ENCODE measurements at regions not wholly inside any gene's neighbourhood (a gene's known extent, or its start where the extent isn't known, plus 50 kb on each side); places are given as distances from the start of the nearest gene placed in this dataset.
A peak's percentile ranks its signal among the peaks of the same experiment; 100 is the strongest.

DNA sequence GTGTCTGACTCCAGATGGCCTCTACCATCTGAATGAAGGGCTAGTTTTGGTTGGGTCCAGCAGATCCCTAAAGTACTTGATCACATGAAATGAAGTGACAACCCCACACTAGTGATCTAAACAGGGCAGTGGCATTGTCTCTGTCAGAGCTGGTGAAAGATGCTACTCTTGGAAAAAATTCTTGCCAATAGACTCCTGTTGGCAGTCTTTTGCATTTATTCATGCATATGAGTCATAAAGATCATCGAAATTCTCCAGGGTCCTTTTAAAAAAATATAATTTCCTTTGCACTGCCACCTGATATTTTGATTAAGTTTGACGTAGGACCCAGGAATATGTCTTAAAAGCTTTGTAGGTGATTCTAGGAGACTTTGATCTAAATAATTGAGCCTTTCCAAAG lies 135.1 kb upstream of the ELL2 start:
- Histone ChIP-seq H3F3A (replicated peaks; ENCODE audit: insufficient read depth) (peaks cover 25% of the 10 kb centered on the region), H3K9ac (no peak overlapping the region), H3K36me3 (replicated peaks in 1 of 2; ENCODE audit: control insufficient read depth in 1 of 2, insufficient read depth in 2 of 2, low read length in 1 of 2) (no peaks in the 10 kb centered on the region), H3K4me2 (no peak overlapping the region), H3K4me1 (ENCODE audit: control insufficient read depth in 1 of 2, insufficient read depth in 2 of 2, low read depth in 1 of 2, low read length in 1 of 2) (peaks cover 0 to 21% of the 10 kb centered on the region in 2 experiments; a peak in 2 of 4 replicates), H4K20me1 (ENCODE audit: insufficient read depth) (no peaks in the 10 kb centered on the region), H3K27ac (ENCODE audit: low read depth in 2 of 2, low read length in 1 of 2) (peak overlapping the region in 1 of 2 experiments; percentile 44; a peak in 2 of 4 replicates), H3K79me2 (ENCODE audit: insufficient read depth) (no peaks in the 10 kb centered on the region), H3K4me3 (ENCODE audit: low read depth in 2 of 2, low read length in 1 of 2) (no peak overlapping the region), H2AFZ (ENCODE audit: low read depth) (no peak overlapping the region), H3K9me3 (no peaks in the 10 kb centered on the region), H3K9me2 (no peaks in the 10 kb centered on the region), H3K27me3 (ENCODE audit: insufficient read depth) (no peaks in the 10 kb centered on the region)
- POLR2A ChIA-PET: no interaction called here
- TF ChIP-seq, protein P1, sequence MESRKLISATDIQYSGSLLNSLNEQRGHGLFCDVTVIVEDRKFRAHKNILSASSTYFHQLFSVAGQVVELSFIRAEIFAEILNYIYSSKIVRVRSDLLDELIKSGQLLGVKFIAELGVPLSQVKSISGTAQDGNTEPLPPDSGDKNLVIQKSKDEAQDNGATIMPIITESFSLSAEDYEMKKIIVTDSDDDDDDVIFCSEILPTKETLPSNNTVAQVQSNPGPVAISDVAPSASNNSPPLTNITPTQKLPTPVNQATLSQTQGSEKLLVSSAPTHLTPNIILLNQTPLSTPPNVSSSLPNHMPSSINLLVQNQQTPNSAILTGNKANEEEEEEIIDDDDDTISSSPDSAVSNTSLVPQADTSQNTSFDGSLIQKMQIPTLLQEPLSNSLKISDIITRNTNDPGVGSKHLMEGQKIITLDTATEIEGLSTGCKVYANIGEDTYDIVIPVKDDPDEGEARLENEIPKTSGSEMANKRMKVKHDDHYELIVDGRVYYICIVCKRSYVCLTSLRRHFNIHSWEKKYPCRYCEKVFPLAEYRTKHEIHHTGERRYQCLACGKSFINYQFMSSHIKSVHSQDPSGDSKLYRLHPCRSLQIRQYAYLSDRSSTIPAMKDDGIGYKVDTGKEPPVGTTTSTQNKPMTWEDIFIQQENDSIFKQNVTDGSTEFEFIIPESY (IDR thresholded peaks at IDR 0.05; ENCODE audit: borderline replicate concordance, low read depth): no peak
- TF ChIP-seq GATA2 (CRISPR knock-in tag; IDR thresholded peaks at IDR 0.05) (no peak), EZH2phosphoT487 (IDR thresholded peaks at IDR 0.05; ENCODE audit: borderline replicate concordance, low read depth) (no peak), EP300 (IDR thresholded peaks at IDR 0.05; ENCODE audit: borderline replicate concordance in 1 of 2, low read depth in 1 of 2, low read length in 1 of 2) (peak in 1 of 2 experiments; percentile 38; a peak in 1 of 4 replicates), POLR2AphosphoS5 (IDR thresholded peaks at IDR 0.05; ENCODE audit: low read depth, low read length) (no peak), TCF12 (IDR thresholded peaks at IDR 0.05) (peak; percentile 60), TEAD4 (IDR thresholded peaks at IDR 0.05; ENCODE audit: borderline replicate concordance, insufficient read depth) (no peak), NRF1 (IDR thresholded peaks at IDR 0.05; ENCODE audit: low read depth, low read length) (no peak), JUND (IDR thresholded peaks at IDR 0.05) (peak; percentile 58), YY1 (IDR thresholded peaks at IDR 0.05; ENCODE audit: low read depth) (no peak), NFIC (IDR thresholded peaks at IDR 0.05; ENCODE audit: borderline replicate concordance) (peak; percentile 38; the same call in 1 of the 2 replicates), TAF1 (IDR thresholded peaks at IDR 0.05; ENCODE audit: borderline replicate concordance, low read depth, low read length) (no peak), FOSL2 (IDR thresholded peaks at IDR 0.05; ENCODE audit: borderline replicate concordance, low read depth) (peak; percentile 68; the same call in 1 of the 2 replicates), ELF1 (IDR thresholded peaks at IDR 0.05) (no peak), MEF2A (IDR thresholded peaks at IDR 0.05; ENCODE audit: borderline replicate concordance, low read depth) (no peak), CHD2 (IDR thresholded peaks at IDR 0.05; ENCODE audit: low read length, partially characterized antibody) (no peak)
- TF ChIP-seq, protein P2, sequence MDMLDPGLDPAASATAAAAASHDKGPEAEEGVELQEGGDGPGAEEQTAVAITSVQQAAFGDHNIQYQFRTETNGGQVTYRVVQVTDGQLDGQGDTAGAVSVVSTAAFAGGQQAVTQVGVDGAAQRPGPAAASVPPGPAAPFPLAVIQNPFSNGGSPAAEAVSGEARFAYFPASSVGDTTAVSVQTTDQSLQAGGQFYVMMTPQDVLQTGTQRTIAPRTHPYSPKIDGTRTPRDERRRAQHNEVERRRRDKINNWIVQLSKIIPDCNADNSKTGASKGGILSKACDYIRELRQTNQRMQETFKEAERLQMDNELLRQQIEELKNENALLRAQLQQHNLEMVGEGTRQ (IDR thresholded peaks at IDR 0.05; ENCODE audit: borderline replicate concordance, low read depth, low read length): no peak
- TF ChIP-seq, protein P3, sequence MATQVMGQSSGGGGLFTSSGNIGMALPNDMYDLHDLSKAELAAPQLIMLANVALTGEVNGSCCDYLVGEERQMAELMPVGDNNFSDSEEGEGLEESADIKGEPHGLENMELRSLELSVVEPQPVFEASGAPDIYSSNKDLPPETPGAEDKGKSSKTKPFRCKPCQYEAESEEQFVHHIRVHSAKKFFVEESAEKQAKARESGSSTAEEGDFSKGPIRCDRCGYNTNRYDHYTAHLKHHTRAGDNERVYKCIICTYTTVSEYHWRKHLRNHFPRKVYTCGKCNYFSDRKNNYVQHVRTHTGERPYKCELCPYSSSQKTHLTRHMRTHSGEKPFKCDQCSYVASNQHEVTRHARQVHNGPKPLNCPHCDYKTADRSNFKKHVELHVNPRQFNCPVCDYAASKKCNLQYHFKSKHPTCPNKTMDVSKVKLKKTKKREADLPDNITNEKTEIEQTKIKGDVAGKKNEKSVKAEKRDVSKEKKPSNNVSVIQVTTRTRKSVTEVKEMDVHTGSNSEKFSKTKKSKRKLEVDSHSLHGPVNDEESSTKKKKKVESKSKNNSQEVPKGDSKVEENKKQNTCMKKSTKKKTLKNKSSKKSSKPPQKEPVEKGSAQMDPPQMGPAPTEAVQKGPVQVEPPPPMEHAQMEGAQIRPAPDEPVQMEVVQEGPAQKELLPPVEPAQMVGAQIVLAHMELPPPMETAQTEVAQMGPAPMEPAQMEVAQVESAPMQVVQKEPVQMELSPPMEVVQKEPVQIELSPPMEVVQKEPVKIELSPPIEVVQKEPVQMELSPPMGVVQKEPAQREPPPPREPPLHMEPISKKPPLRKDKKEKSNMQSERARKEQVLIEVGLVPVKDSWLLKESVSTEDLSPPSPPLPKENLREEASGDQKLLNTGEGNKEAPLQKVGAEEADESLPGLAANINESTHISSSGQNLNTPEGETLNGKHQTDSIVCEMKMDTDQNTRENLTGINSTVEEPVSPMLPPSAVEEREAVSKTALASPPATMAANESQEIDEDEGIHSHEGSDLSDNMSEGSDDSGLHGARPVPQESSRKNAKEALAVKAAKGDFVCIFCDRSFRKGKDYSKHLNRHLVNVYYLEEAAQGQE (IDR thresholded peaks at IDR 0.05; ENCODE audit: low read depth, low read length): no peak
- TF ChIP-seq, protein P4, sequence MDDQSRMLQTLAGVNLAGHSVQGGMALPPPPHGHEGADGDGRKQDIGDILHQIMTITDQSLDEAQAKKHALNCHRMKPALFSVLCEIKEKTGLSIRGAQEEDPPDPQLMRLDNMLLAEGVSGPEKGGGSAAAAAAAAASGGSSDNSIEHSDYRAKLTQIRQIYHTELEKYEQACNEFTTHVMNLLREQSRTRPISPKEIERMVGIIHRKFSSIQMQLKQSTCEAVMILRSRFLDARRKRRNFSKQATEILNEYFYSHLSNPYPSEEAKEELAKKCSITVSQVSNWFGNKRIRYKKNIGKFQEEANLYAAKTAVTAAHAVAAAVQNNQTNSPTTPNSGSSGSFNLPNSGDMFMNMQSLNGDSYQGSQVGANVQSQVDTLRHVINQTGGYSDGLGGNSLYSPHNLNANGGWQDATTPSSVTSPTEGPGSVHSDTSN (IDR thresholded peaks at IDR 0.05): peak; percentile 59
- CTCF ChIA-PET: interaction anchor here (0.6 kb wide), 1 partner anchor 272 kb away, joined by 3 read pairs; no protein-coding TSS in a partner anchor
- DNase-seq: no peak
- WGBS (ENCODE audit: low lambda C conversion rate): 28% methylated on average over 2 of the region's 2 CpGs

Measured in SK-N-SH (cell line).